Esophagus squamous epithelium (tissue), 5 donors: ENCODE measurements at regions not wholly inside any gene's neighbourhood (a gene's known extent, or its start where the extent isn't known, plus 50 kb on each side); places are given as distances from the start of the nearest gene placed in this dataset.

Source experiments
- DNase-seq: peaks from one replicate; lab custom pipeline; 2025; lab: John Stamatoyannopoulos, UW
- H3K27ac ChIP-seq, 4 donors: fragments of 200-600 bp; sonication (generic); one replicate each; pipeline ENCODE4 v1.5.1; 2016 to 2019; ENCODE audit warnings: mild to moderate bottlenecking in 1 of 4
- H3K27me3 ChIP-seq, 4 donors: fragments of 200-600 bp; sonication (generic); 1 replicate in 3 of 4; 2 replicates in 1 of 4; pipeline versions ENCODE4 v1.5.1 to v1.6.0; 2017 to 2021; ENCODE audit warnings: antibody characterized with exemption in 1 of 4
- H3K36me3 ChIP-seq, 3 donors: fragments of 200-600 bp; sonication (generic); one replicate each; pipeline ENCODE4 v1.5.1; 2016 to 2019
- H3K4me1 ChIP-seq, 3 donors: fragments of 200-600 bp; sonication (generic); one replicate each; pipeline ENCODE4 v1.5.1; 2017 to 2019
- H3K4me3 ChIP-seq, 4 donors: fragments of 200-600 bp; sonication (generic); 1 replicate in 3 of 4; 2 replicates in 1 of 4; pipeline ENCODE4 v1.5.1; 2016 to 2019; ENCODE audit warnings: mild to moderate bottlenecking in 2 of 4, moderate library complexity in 1 of 4
- H3K9me3 ChIP-seq, 3 donors: fragments of 200-600 bp; sonication (generic); one replicate each; pipeline ENCODE4 v1.5.1; 2016 to 2019
- CTCF ChIP-seq, 6 experiments: fragments of 450-650 bp in 4 of 6; fragments of 200-600 bp in 2 of 6; sonication (generic) in 2 of 6; IDR thresholded peaks; one replicate each; pipeline ENCODE4 v1.5.1; 2016 to 2019; ENCODE audit warnings: antibody characterized with exemption in 6 of 6, mild to moderate bottlenecking in 4 of 6, moderate library complexity in 4 of 6
- POLR2A ChIP-seq, 4 donors: fragments of 450-650 bp; IDR thresholded peaks; one replicate each; pipeline ENCODE4 v1.6.1; 2017; ENCODE audit warnings: antibody characterized with exemption in 4 of 4, mild to moderate bottlenecking in 4 of 4, moderate library complexity in 3 of 4
- WGBS, 2 donors: methylation state at CpG; one replicate each; pipeline ENCODE4 v1.1.5; 2018; 5-methylcytosine and 5-hydroxymethylcytosine counted together
- intact Hi-C: fragments of 100-400 bp; cut with DNase I; formaldehyde crosslinking; loops from one replicate; pipeline ENCODE4 v1.15.0; 2022
- donor health status: DM: yes; HTN: yes; CAD: no.

DNA sequence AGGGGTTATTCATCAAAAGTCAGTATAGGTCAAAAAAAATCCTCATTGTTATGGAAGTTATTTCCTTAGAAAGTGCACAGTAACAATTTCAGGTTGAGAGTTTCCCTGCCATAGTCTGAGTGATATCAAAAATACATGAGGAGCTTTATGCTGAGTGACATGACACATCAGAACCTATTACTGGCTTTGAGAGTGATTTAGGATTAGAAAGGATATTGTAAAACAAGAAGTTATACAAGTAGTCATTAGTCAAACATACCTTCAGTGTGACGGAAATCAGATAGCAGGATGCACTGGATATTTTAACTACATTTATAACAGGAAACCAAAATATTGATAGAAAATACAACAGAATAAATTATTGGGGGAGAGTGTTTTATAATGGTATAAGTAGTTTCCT lies 471.1 kb downstream of the VGLL3 start:
- 63 to 68% methylated on average over 1 of the region's 1 CpG for WGBS, 2 donors

GRCh38 chr3:86481636-86482035 lies 509.3 kb downstream of the VGLL3 start:
- H3K4me3 ChIP-seq, result no peak overlapping the region
- no peak for DNase-seq
- H3K27ac ChIP-seq, result no peak overlapping the region
- no peaks in the 10 kb centered on the region for H3K27me3 ChIP-seq
- intact Hi-C loops, result no loop called here
- no peak for TF ChIP-seq POLR2A (IDR thresholded peaks at IDR 0.05)
- no peak for TF ChIP-seq CTCF (IDR thresholded peaks at IDR 0.05)
- no CpG with 5 or more reads among the region's 1 CpG for WGBS, 2 donors
- no peaks in the 10 kb centered on the region for H3K36me3 ChIP-seq
- peaks cover 0 to 5% (median 0%) of the 10 kb centered on the region in 3 donors for H3K9me3 ChIP-seq
- no peaks in the 10 kb centered on the region for H3K4me1 ChIP-seq

More for the DNA sequence above, 471.1 kb downstream of the VGLL3 start:
- H3K9me3 ChIP-seq, result no peaks in the 10 kb centered on the region
- intact Hi-C loops, result no loop called here
- no peak overlapping the region for H3K4me3 ChIP-seq
- no peak overlapping the region for H3K27ac ChIP-seq
- H3K27me3 ChIP-seq, result no peaks in the 10 kb centered on the region
- DNase-seq, result no peak
- no peaks in the 10 kb centered on the region for H3K4me1 ChIP-seq
- H3K36me3 ChIP-seq, result no peaks in the 10 kb centered on the region
- no peak for TF ChIP-seq POLR2A (IDR thresholded peaks at IDR 0.05)
- TF ChIP-seq CTCF (IDR thresholded peaks at IDR 0.05), result no peak

DNA sequence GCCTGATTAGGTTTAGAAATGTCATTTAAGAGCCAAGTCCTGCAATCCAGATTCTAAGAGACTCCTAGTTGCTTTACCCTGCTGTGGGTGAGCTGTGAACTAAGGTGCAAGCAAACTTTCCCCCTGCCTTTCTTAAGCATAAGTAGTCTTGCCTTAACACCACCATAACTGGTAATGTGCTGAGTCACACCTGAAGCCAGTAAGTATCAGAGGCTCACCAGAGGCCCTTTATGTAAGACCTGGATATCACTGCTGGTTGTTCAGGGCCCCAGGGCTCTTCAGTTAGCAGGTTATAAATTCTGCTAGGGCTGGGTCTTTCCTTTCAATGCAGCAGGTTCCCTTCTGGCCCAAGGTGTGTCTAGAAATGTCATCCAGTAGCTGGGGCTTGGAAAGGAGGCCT lies 509.9 kb downstream of the VGLL3 start:
- no peak for DNase-seq
- Histone ChIP-seq H3K4me3 (no peak overlapping the region), H3K9me3 (peaks cover 0 to 5% (median 0%) of the 10 kb centered on the region in 3 donors), H3K4me1 (no peaks in the 10 kb centered on the region), H3K27me3 (no peaks in the 10 kb centered on the region), H3K36me3 (no peaks in the 10 kb centered on the region), H3K27ac (no peak overlapping the region)
- TF ChIP-seq CTCF (IDR thresholded peaks at IDR 0.05) (no peak), POLR2A (IDR thresholded peaks at IDR 0.05) (no peak)
- intact Hi-C loops, result no loop called here

DNA sequence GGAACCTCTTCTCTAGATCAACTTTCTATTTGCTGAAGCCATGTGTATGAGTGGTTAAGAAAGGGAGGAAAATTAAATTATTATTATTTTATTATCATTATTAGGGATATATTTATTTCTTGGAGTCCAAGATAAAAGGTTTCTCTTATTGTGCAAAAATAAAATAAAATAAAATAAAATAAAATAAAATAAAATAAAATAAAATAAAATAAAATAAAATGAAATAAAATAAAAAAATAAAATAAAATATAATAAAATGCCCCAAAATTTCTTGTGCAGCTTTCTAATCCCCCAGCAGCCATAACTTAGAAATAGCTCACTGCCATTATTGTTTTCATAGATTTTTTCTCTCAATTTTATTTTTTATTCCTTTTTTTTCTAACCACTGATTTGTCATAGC lies 526.8 kb downstream of the VGLL3 start:
- Histone ChIP-seq H3K9me3 (peaks cover 0 to 4% (median 0%) of the 10 kb centered on the region in 3 donors), H3K27me3 (no peaks in the 10 kb centered on the region), H3K4me1 (no peaks in the 10 kb centered on the region), H3K36me3 (no peaks in the 10 kb centered on the region), H3K4me3 (no peak overlapping the region), H3K27ac (no peak overlapping the region)
- DNase-seq, result no peak
- intact Hi-C loops, result no loop called here
- no peak for TF ChIP-seq POLR2A (IDR thresholded peaks at IDR 0.05)

- H3K9me3 ChIP-seq, result peaks cover 0 to 5% (median 0%) of the 10 kb centered on the region in 3 donors
- H3K4me3 ChIP-seq, result no peak overlapping the region
- intact Hi-C loops, result no loop called here
- WGBS, 2 donors, result 70 to 83% methylated on average over 1 to 3 of the region's 3 CpGs
- H3K27me3 ChIP-seq, result no peaks in the 10 kb centered on the region
- no peak overlapping the region for H3K27ac ChIP-seq
- H3K4me1 ChIP-seq, result no peaks in the 10 kb centered on the region
- no peak for DNase-seq
- TF ChIP-seq POLR2A (IDR thresholded peaks at IDR 0.05) (no peak), CTCF (IDR thresholded peaks at IDR 0.05) (no peak)
- no peaks in the 10 kb centered on the region for H3K36me3 ChIP-seq
Measured at GRCh38 chr3:86451749-86452148, 539.2 kb downstream of the VGLL3 start.

DNA sequence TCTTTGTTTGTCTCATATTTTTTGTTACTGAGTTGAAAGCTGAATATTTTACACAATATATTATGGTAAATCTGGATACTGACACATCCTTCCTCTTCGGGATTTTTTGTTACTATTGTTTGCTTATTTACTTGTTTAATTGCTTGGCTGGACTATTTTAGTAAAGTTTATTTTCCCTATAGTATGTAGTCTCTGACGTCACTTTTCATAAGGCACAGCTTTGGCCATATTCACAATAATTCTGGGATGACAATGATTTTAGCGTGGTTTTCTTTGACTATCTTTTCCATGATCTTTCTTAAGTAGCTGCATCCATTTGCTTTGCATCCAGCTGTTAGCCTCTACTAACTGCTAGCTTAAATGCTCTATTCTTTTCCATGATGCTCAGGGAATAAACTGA lies 552.4 kb downstream of the VGLL3 start:
- no peak overlapping the region for H3K4me3 ChIP-seq
- H3K36me3 ChIP-seq, result no peaks in the 10 kb centered on the region
- no peaks in the 10 kb centered on the region for H3K4me1 ChIP-seq
- TF ChIP-seq POLR2A (IDR thresholded peaks at IDR 0.05) (no peak), CTCF (IDR thresholded peaks at IDR 0.05) (no peak)
- no peak overlapping the region for H3K27ac ChIP-seq
- H3K9me3 ChIP-seq, result no peaks in the 10 kb centered on the region
- intact Hi-C loops, result no loop called here
- DNase-seq, result no peak
- H3K27me3 ChIP-seq, result no peaks in the 10 kb centered on the region
- 82 to 85% methylated on average over 3 of the region's 3 CpGs for WGBS, 2 donors
